ENCODE measurements at regions not wholly inside any gene's neighbourhood (a gene's known extent, or its start where the extent isn't known, plus 50 kb on each side); places are given as distances from the start of the nearest gene placed in this dataset.

- no peak for DNase-seq (ENCODE audit: low read depth in 3 of 3, low spot score in 1 of 3)
These were observed 126.5 kb downstream of the SYF2 start for GRCh38 chr1:25105836-25106235.

- DNase-seq (ENCODE audit: low read depth in 3 of 3, low spot score in 1 of 3) = no peak
These were observed 127.3 kb downstream of the SYF2 start for GRCh38 chr1:25104932-25105561.

- DNase-seq (ENCODE audit: low read depth in 3 of 3, low spot score in 1 of 3) = no peak
These were observed 129.0 kb downstream of the SYF2 start for GRCh38 chr1:25103164-25103795.

GRCh38 chr1:25100151-25100833, 132.0 kb downstream of the SYF2 start:
- DNase-seq (ENCODE audit: low read depth in 3 of 3, low spot score in 1 of 3) = no peak

GRCh38 chr1:25099343-25099951, 132.9 kb downstream of the SYF2 start:
- no peak for DNase-seq (ENCODE audit: low read depth in 3 of 3, low spot score in 1 of 3)

- no peak for DNase-seq (ENCODE audit: low read depth in 3 of 3, low spot score in 1 of 3)
These were observed 133.6 kb downstream of the SYF2 start for GRCh38 chr1:25098717-25099116.

GRCh38 chr1:25096307-25097150, 135.8 kb downstream of the SYF2 start:
- no peak for DNase-seq (ENCODE audit: low read depth in 3 of 3, low spot score in 1 of 3)

- no peak for DNase-seq (ENCODE audit: low read depth in 3 of 3, low spot score in 1 of 3)
These were observed 136.6 kb downstream of the SYF2 start for GRCh38 chr1:25095635-25096200.

GRCh38 chr1:25094995-25095394, 137.3 kb downstream of the SYF2 start:
- DNase-seq (ENCODE audit: low read depth in 3 of 3, low spot score in 1 of 3) = no peak

- no peak for DNase-seq (ENCODE audit: low read depth in 3 of 3, low spot score in 1 of 3)
These were observed 138.1 kb downstream of the SYF2 start for GRCh38 chr1:25094229-25094628.

GRCh38 chr1:25091658-25092057, 140.6 kb downstream of the SYF2 start:
- no peak for DNase-seq (ENCODE audit: low read depth in 3 of 3, low spot score in 1 of 3)

GRCh38 chr1:25090707-25091422, 141.4 kb downstream of the SYF2 start:
- no peak for DNase-seq (ENCODE audit: low read depth in 3 of 3, low spot score in 1 of 3)

GRCh38 chr1:25089772-25090171, 142.5 kb downstream of the SYF2 start:
- DNase-seq (ENCODE audit: low read depth in 3 of 3, low spot score in 1 of 3) = no peak

- no peak for DNase-seq (ENCODE audit: low read depth in 3 of 3, low spot score in 1 of 3)
These were observed 143.4 kb downstream of the SYF2 start for GRCh38 chr1:25088946-25089345.

- no peak for DNase-seq (ENCODE audit: low read depth in 3 of 3, low spot score in 1 of 3)
These were observed 144.1 kb downstream of the SYF2 start for GRCh38 chr1:25088180-25088701.

- no peak for DNase-seq (ENCODE audit: low read depth in 3 of 3, low spot score in 1 of 3)
These were observed 145.7 kb downstream of the SYF2 start for GRCh38 chr1:25086518-25087079.

GRCh38 chr1:25084407-25084806, 147.9 kb downstream of the SYF2 start:
- no peak for DNase-seq (ENCODE audit: low read depth in 3 of 3, low spot score in 1 of 3)

- no peak for DNase-seq (ENCODE audit: low read depth in 3 of 3, low spot score in 1 of 3)
These were observed 148.6 kb downstream of the SYF2 start for GRCh38 chr1:25083481-25084345.

GRCh38 chr1:25082995-25083394, 149.3 kb downstream of the SYF2 start:
- DNase-seq (ENCODE audit: low read depth in 3 of 3, low spot score in 1 of 3) = no peak

Measured in stimulated activated CD4-positive, alpha-beta T cell treated with anti-CD3 and anti-CD28 coated beads, TNF-alpha, amount 100 ng/mL, for 1 hour (primary cell).